Tibial nerve (tissue), 4 donors: ENCODE measurements at regions not wholly inside any gene's neighbourhood (a gene's known extent, or its start where the extent isn't known, plus 50 kb on each side); places are given as distances from the start of the nearest gene placed in this dataset.

Source experiments
- DNase-seq, 2 donors: peaks; one replicate each; pipeline ENCODE4 v3.0.0-alpha.2; 2019; ENCODE audit warnings: low spot score in 2 of 2
- H3K27ac ChIP-seq, 4 donors: fragments of 200-600 bp; sonication (generic) in 3 of 4; one replicate each; pipeline ENCODE4 v1.5.1; 2017 to 2019; ENCODE audit warnings: mild to moderate bottlenecking in 1 of 4
- H3K27me3 ChIP-seq, 2 donors: fragments of 200-600 bp; sonication (generic) in 1 of 2; one replicate each; pipeline versions ENCODE4 v1.5.1 to v1.6.0; 2017 to 2019
- H3K36me3 ChIP-seq, 3 donors: fragments of 200-600 bp; sonication (generic); one replicate each; pipeline ENCODE4 v1.5.1; 2018 to 2019
- H3K4me1 ChIP-seq, 4 donors: fragments of 200-600 bp; sonication (generic) in 3 of 4; one replicate each; pipeline ENCODE4 v1.5.1; 2017 to 2019
- H3K4me3 ChIP-seq, 4 donors: fragments of 200-600 bp; sonication (generic) in 3 of 4; one replicate each; pipeline ENCODE4 v1.5.1; 2017 to 2019; ENCODE audit warnings: mild to moderate bottlenecking in 1 of 4, moderate library complexity in 1 of 4
- H3K9me3 ChIP-seq, 4 donors: fragments of 200-600 bp; sonication (generic) in 3 of 4; one replicate each; pipeline ENCODE4 v1.5.1; 2017 to 2019
- CTCF ChIP-seq, 5 experiments: fragments of 200-600 bp in 3 of 5; fragments of 450-650 bp in 2 of 5; sonication (generic) in 3 of 5; IDR thresholded peaks; one replicate each; pipeline ENCODE4 v1.5.1; 2016 to 2019; ENCODE audit warnings: antibody characterized with exemption in 5 of 5, mild to moderate bottlenecking in 3 of 5, moderate library complexity in 2 of 5
- EP300 ChIP-seq, 2 donors: sonication (generic); formaldehyde crosslinking; IDR thresholded peaks; one replicate each; pipeline ENCODE4 v1.6.1; 2017; ENCODE audit warnings: antibody characterized with exemption in 2 of 2, mild to moderate bottlenecking in 1 of 2
- POLR2A ChIP-seq, 2 donors: fragments of 450-650 bp; IDR thresholded peaks; one replicate each; pipeline ENCODE4 v1.6.1; 2017; ENCODE audit warnings: antibody characterized with exemption in 2 of 2, mild to moderate bottlenecking in 2 of 2, moderate library complexity in 2 of 2
- WGBS, 2 donors: methylation state at CpG; one replicate each; pipeline ENCODE4 v1.1.5; 2018; 5-methylcytosine and 5-hydroxymethylcytosine counted together

GRCh38 chr10:121415063-121415399 is 183.2 kb downstream of the FGFR2 start:
- Histone ChIP-seq H3K36me3 (no peaks in the 10 kb centered on the region), H3K27me3 (no peaks in the 10 kb centered on the region), H3K27ac (no peak overlapping the region), H3K4me1 (no peaks in the 10 kb centered on the region), H3K4me3 (no peak overlapping the region), H3K9me3 (peaks cover 0 to 9% (median 0%) of the 10 kb centered on the region in 4 donors)
- TF ChIP-seq CTCF (IDR thresholded peaks at IDR 0.05) (no peak), EP300 (IDR thresholded peaks at IDR 0.05) (no peak), POLR2A (IDR thresholded peaks at IDR 0.05) (no peak)
- 9 to 46% methylated on average over 1 of the region's 1 CpG for WGBS, 2 donors
- DNase-seq = no peak

- TF ChIP-seq POLR2A (IDR thresholded peaks at IDR 0.05) (no peak), EP300 (IDR thresholded peaks at IDR 0.05) (no peak), CTCF (IDR thresholded peaks at IDR 0.05) (no peak)
- no peaks in the 10 kb centered on the region for H3K27me3 ChIP-seq
- DNase-seq = no peak
- no peak overlapping the region for H3K4me3 ChIP-seq
- no peak overlapping the region for H3K27ac ChIP-seq
- WGBS, 2 donors = 86 to 87% methylated on average over 1 of the region's 1 CpG
- H3K9me3 ChIP-seq = peaks cover 0 to 14% (median 0%) of the 10 kb centered on the region in 4 donors
- H3K4me1 ChIP-seq = no peaks in the 10 kb centered on the region
- no peaks in the 10 kb centered on the region for H3K36me3 ChIP-seq
Measured at GRCh38 chr10:121416071-121416470, 182.2 kb downstream of the FGFR2 start.

- Histone ChIP-seq H3K9me3 (peaks cover 0 to 14% (median 0%) of the 10 kb centered on the region in 4 donors), H3K27ac (no peak overlapping the region), H3K4me3 (no peak overlapping the region), H3K27me3 (no peaks in the 10 kb centered on the region), H3K4me1 (no peaks in the 10 kb centered on the region), H3K36me3 (no peaks in the 10 kb centered on the region)
- DNase-seq = no peak
- 75 to 84% methylated on average over 2 of the region's 2 CpGs for WGBS, 2 donors
- TF ChIP-seq EP300 (IDR thresholded peaks at IDR 0.05) (no peak), CTCF (IDR thresholded peaks at IDR 0.05) (no peak), POLR2A (IDR thresholded peaks at IDR 0.05) (no peak)
Measured at GRCh38 chr10:121417298-121417697, 180.9 kb downstream of the FGFR2 start.

- H3K27ac ChIP-seq = no peak overlapping the region
- no peaks in the 10 kb centered on the region for H3K4me1 ChIP-seq
- WGBS, 2 donors = 45 to 59% methylated on average over 1 of the region's 1 CpG
- no peak for DNase-seq
- no peaks in the 10 kb centered on the region for H3K36me3 ChIP-seq
- no peak overlapping the region for H3K4me3 ChIP-seq
- no peak for TF ChIP-seq POLR2A (IDR thresholded peaks at IDR 0.05)
- no peak for TF ChIP-seq CTCF (IDR thresholded peaks at IDR 0.05)
- TF ChIP-seq EP300 (IDR thresholded peaks at IDR 0.05) = no peak
- peaks cover 0 to 14% (median 0%) of the 10 kb centered on the region in 4 donors for H3K9me3 ChIP-seq
- H3K27me3 ChIP-seq = no peaks in the 10 kb centered on the region
Measured at GRCh38 chr10:121418126-121418777, 180.0 kb downstream of the FGFR2 start.

GRCh38 chr10:121420006-121420405 is 178.2 kb downstream of the FGFR2 start:
- DNase-seq = no peak
- Histone ChIP-seq H3K4me1 (no peaks in the 10 kb centered on the region), H3K9me3 (peaks cover 0 to 6% (median 0%) of the 10 kb centered on the region in 4 donors), H3K36me3 (no peaks in the 10 kb centered on the region), H3K27ac (no peak overlapping the region), H3K27me3 (no peaks in the 10 kb centered on the region), H3K4me3 (no peak overlapping the region)
- TF ChIP-seq POLR2A (IDR thresholded peaks at IDR 0.05) (no peak), CTCF (IDR thresholded peaks at IDR 0.05) (no peak), EP300 (IDR thresholded peaks at IDR 0.05) (no peak)
- WGBS, 2 donors = 68 to 77% methylated on average over 3 of the region's 3 CpGs
